NCI-H748 (cell line): ENCODE measurements at regions not wholly inside any gene's neighbourhood (a gene's known extent, or its start where the extent isn't known, plus 50 kb on each side); places are given as distances from the start of the nearest gene placed in this dataset.
"Not testable (repeated sequence)": the region's sequence is repeated elsewhere in the genome, so short reads cannot be mapped to it uniquely, and the experiment has no call there.

Source experiments
- DNase-seq: peaks from one replicate; lab custom pipeline; 2025; ENCODE audit not compliant: unreplicated experiment; lab: John Stamatoyannopoulos, UW

- no peak for DNase-seq
These were observed 159.5 kb upstream of the IRF2BP2 start for GRCh38 chr1:234769284-234769985.

- DNase-seq, result no peak
These were observed 158.7 kb upstream of the IRF2BP2 start for GRCh38 chr1:234768569-234769283.

GRCh38 chr1:234768171-234768568 is 158.2 kb upstream of the IRF2BP2 start:
- no peak for DNase-seq

- no peak for DNase-seq
These were observed 155.7 kb upstream of the IRF2BP2 start for GRCh38 chr1:234765672-234766071.

GRCh38 chr1:234765181-234765580 is 155.2 kb upstream of the IRF2BP2 start:
- no peak for DNase-seq

- no peak for DNase-seq
These were observed 153.9 kb upstream of the IRF2BP2 start for GRCh38 chr1:234763910-234764309.

- no peak for DNase-seq
These were observed 153.4 kb upstream of the IRF2BP2 start for GRCh38 chr1:234763367-234763766.

GRCh38 chr1:234762127-234762526 is 152.1 kb upstream of the IRF2BP2 start:
- DNase-seq, result not testable (repeated sequence)

- DNase-seq, result no peak
These were observed 150.3 kb upstream of the IRF2BP2 start for GRCh38 chr1:234760303-234760723.

GRCh38 chr1:234759888-234760287 is 149.9 kb upstream of the IRF2BP2 start:
- DNase-seq, result no peak

- no peak for DNase-seq
These were observed 148.9 kb upstream of the IRF2BP2 start for GRCh38 chr1:234758851-234759250.

GRCh38 chr1:234756857-234757256 is 146.9 kb upstream of the IRF2BP2 start:
- no peak for DNase-seq

GRCh38 chr1:234756066-234756774 is 146.2 kb upstream of the IRF2BP2 start:
- DNase-seq, result no peak

- DNase-seq, result no peak
These were observed 145.5 kb upstream of the IRF2BP2 start for GRCh38 chr1:234755449-234755863.

- no peak for DNase-seq
These were observed 144.0 kb upstream of the IRF2BP2 start for GRCh38 chr1:234753979-234754378.

GRCh38 chr1:234752927-234753326 is 142.9 kb upstream of the IRF2BP2 start:
- no peak for DNase-seq

GRCh38 chr1:234751678-234752077 is 141.7 kb upstream of the IRF2BP2 start:
- DNase-seq, result no peak

- DNase-seq, result peak; percentile 93
These were observed 141.1 kb upstream of the IRF2BP2 start for GRCh38 chr1:234750922-234751627.

GRCh38 chr1:234748713-234749112 is 138.7 kb upstream of the IRF2BP2 start:
- DNase-seq, result no peak

- no peak for DNase-seq
These were observed 138.1 kb upstream of the IRF2BP2 start for GRCh38 chr1:234748066-234748465.

- no peak for DNase-seq
These were observed 136.8 kb upstream of the IRF2BP2 start for GRCh38 chr1:234746798-234747196.
